ENCODE measurements at regions not wholly inside any gene's neighbourhood (a gene's known extent, or its start where the extent isn't known, plus 50 kb on each side); places are given as distances from the start of the nearest gene placed in this dataset.

- intact Hi-C loops (cut with micrococcal nuclease) = no loop called here
- no peaks in the 10 kb centered on the region for H3K4me1 Mint-ChIP-seq
- no peak overlapping the region for H3K4me3 Mint-ChIP-seq
- POLR2A ChIA-PET = no interaction called here
- H3K9me3 Mint-ChIP-seq = no peaks in the 10 kb centered on the region
- CTCF ChIA-PET = no interaction called here
- H3K36me3 Mint-ChIP-seq (ENCODE audit: low read depth) = no peaks in the 10 kb centered on the region
- no peak overlapping the region for H3K27ac Mint-ChIP-seq
- no peak for ATAC-seq (ENCODE audit: low read depth)
- no peak for TF ChIP-seq CTCF (IDR thresholded peaks at IDR 0.05)
- no peaks in the 10 kb centered on the region for H3K27me3 Mint-ChIP-seq
- no peak for DNase-seq
Observed at GRCh38 chr3:34793057-34793456, 846.3 kb upstream of the ARPP21 start.

- Mint-ChIP-seq H3K27ac (no peak overlapping the region), H3K36me3 (ENCODE audit: low read depth) (no peaks in the 10 kb centered on the region), H3K9me3 (peaks cover 2% of the 10 kb centered on the region), H3K4me3 (no peak overlapping the region), H3K4me1 (no peaks in the 10 kb centered on the region), H3K27me3 (no peaks in the 10 kb centered on the region)
- ChIA-PET POLR2A (no interaction called here), CTCF (no interaction called here)
- ATAC-seq (ENCODE audit: low read depth) = no peak
- no peak for DNase-seq
- TF ChIP-seq CTCF (IDR thresholded peaks at IDR 0.05) = no peak
- intact Hi-C loops (cut with micrococcal nuclease) = no loop called here
Observed at GRCh38 chr3:34807611-34808010, 831.7 kb upstream of the ARPP21 start.

GRCh38 chr3:34808287-34808686 is 831.0 kb upstream of the ARPP21 start:
- Mint-ChIP-seq H3K4me1 (no peaks in the 10 kb centered on the region), H3K36me3 (ENCODE audit: low read depth) (no peaks in the 10 kb centered on the region), H3K27ac (no peak overlapping the region), H3K9me3 (peaks cover 2% of the 10 kb centered on the region), H3K4me3 (no peak overlapping the region), H3K27me3 (no peaks in the 10 kb centered on the region)
- ATAC-seq (ENCODE audit: low read depth) (no peak), DNase-seq (no peak)
- intact Hi-C loops (cut with micrococcal nuclease) = no loop called here
- TF ChIP-seq CTCF (IDR thresholded peaks at IDR 0.05) = no peak
- ChIA-PET POLR2A (no interaction called here), CTCF (no interaction called here)

GRCh38 chr3:34828847-34829246 is 810.5 kb upstream of the ARPP21 start:
- no peaks in the 10 kb centered on the region for H3K27me3 Mint-ChIP-seq
- intact Hi-C loops (cut with micrococcal nuclease) = no loop called here
- CTCF ChIA-PET = no interaction called here
- H3K4me1 Mint-ChIP-seq = no peaks in the 10 kb centered on the region
- TF ChIP-seq CTCF (IDR thresholded peaks at IDR 0.05) = no peak
- H3K36me3 Mint-ChIP-seq (ENCODE audit: low read depth) = no peaks in the 10 kb centered on the region
- no peak for DNase-seq
- no peaks in the 10 kb centered on the region for H3K9me3 Mint-ChIP-seq
- POLR2A ChIA-PET = no interaction called here
- H3K27ac Mint-ChIP-seq = no peak overlapping the region
- H3K4me3 Mint-ChIP-seq = no peak overlapping the region
- no peak for ATAC-seq (ENCODE audit: low read depth)

GRCh38 chr3:34832865-34833508 is 806.3 kb upstream of the ARPP21 start:
- intact Hi-C loops (cut with micrococcal nuclease) = no loop called here
- POLR2A ChIA-PET = no interaction called here
- no peaks in the 10 kb centered on the region for H3K36me3 Mint-ChIP-seq (ENCODE audit: low read depth)
- TF ChIP-seq CTCF (IDR thresholded peaks at IDR 0.05) = no peak
- no peak overlapping the region for H3K4me3 Mint-ChIP-seq
- H3K4me1 Mint-ChIP-seq = no peaks in the 10 kb centered on the region
- DNase-seq (no peak), ATAC-seq (ENCODE audit: low read depth) (no peak)
- no peaks in the 10 kb centered on the region for H3K9me3 Mint-ChIP-seq
- no peak overlapping the region for H3K27ac Mint-ChIP-seq
- H3K27me3 Mint-ChIP-seq = no peaks in the 10 kb centered on the region
- CTCF ChIA-PET = no interaction called here

Measured in activated B cell treated with CpG ODN at 0.5 μM for 24 hours (primary cell).